Liver (tissue), 8 donors: ENCODE measurements at regions not wholly inside any gene's neighbourhood (a gene's known extent, or its start where the extent isn't known, plus 50 kb on each side); places are given as distances from the start of the nearest gene placed in this dataset.

ENCODE experiments used
- DNase-seq: peaks from one replicate; pipeline ENCODE4 v3.0.0-alpha.2; 2017; ENCODE audit warnings: low spot score
- H3K27ac ChIP-seq, 2 donors: one replicate each; pipeline ENCODE4 v1.7.0; 2013; ENCODE audit warnings: inconsistent platforms in 2 of 2, low read length in 2 of 2, control low read depth in 1 of 2, low read depth in 1 of 2, mild to moderate bottlenecking in 1 of 2
- H3K27me3 ChIP-seq, 4 donors: one replicate each; pipeline versions ENCODE4 v1.6.1 to v1.7.0; 2013; ENCODE audit warnings: low read length in 3 of 4, inconsistent platforms in 1 of 4, mild to moderate bottlenecking in 1 of 4, moderate library complexity in 1 of 4; ENCODE audit not compliant: control insufficient read depth in 4 of 4, insufficient read depth in 4 of 4
- H3K36me3 ChIP-seq, 4 donors: one replicate each; pipeline versions ENCODE4 v1.6.1 to v1.7.0; 2013; ENCODE audit warnings: low read length in 3 of 4, mild to moderate bottlenecking in 3 of 4, low read depth in 1 of 4, moderate library complexity in 1 of 4; ENCODE audit not compliant: control insufficient read depth in 4 of 4, insufficient read depth in 3 of 4
- H3K4me1 ChIP-seq, 4 donors: one replicate each; pipeline versions ENCODE4 v1.6.1 to v1.7.0; 2013; ENCODE audit warnings: low read length in 3 of 4, mild to moderate bottlenecking in 3 of 4, moderate library complexity in 1 of 4; ENCODE audit not compliant: control insufficient read depth in 4 of 4, insufficient read depth in 4 of 4
- H3K4me3 ChIP-seq, 3 donors: one replicate each; pipeline versions ENCODE4 v1.6.1 to v1.7.0; 2013; ENCODE audit warnings: low read length in 3 of 3, control low read depth in 1 of 3, low read depth in 1 of 3, mild to moderate bottlenecking in 1 of 3
- H3K9ac ChIP-seq, 2 donors: one replicate each; pipeline ENCODE4 v1.7.0; 2013; ENCODE audit warnings: low read length in 2 of 2, mild to moderate bottlenecking in 2 of 2, moderate library complexity in 2 of 2, control low read depth in 1 of 2, low read depth in 1 of 2
- H3K9me3 ChIP-seq, 4 donors: one replicate each; pipeline versions ENCODE4 v1.6.1 to v1.7.0; 2013; ENCODE audit warnings: low read length in 3 of 4; ENCODE audit not compliant: control insufficient read depth in 4 of 4
- ATF3 ChIP-seq: IDR thresholded peaks from 2 replicates; pipeline ENCODE4 v1.6.1; 2016; ENCODE audit warnings: antibody characterized with exemption
- EGR1 ChIP-seq, 2 donors: IDR thresholded peaks; 2 replicates each; pipeline ENCODE4 v1.6.1; 2016 to 2018; ENCODE audit warnings: antibody characterized with exemption in 2 of 2, low read depth in 2 of 2
- FOXA1 ChIP-seq: IDR thresholded peaks from 2 replicates; pipeline ENCODE4 v1.6.1; 2016; ENCODE audit warnings: antibody characterized with exemption
- FOXA2 ChIP-seq: IDR thresholded peaks from 2 replicates; pipeline ENCODE4 v1.6.1; 2016; ENCODE audit warnings: antibody characterized with exemption
- GABPA ChIP-seq, 2 donors: IDR thresholded peaks in 1 of 2; conservative IDR thresholded peaks in 1 of 2; 2 replicates each; pipeline ENCODE4 v1.6.1; 2016; ENCODE audit warnings: antibody characterized with exemption in 2 of 2, mild to moderate bottlenecking in 1 of 2, moderate library complexity in 1 of 2
- HNF4A ChIP-seq, 2 donors: conservative IDR thresholded peaks; 2 replicates each; pipeline ENCODE4 v1.6.1; 2016; ENCODE audit warnings: antibody characterized with exemption in 2 of 2, mild to moderate bottlenecking in 2 of 2
- HNF4G ChIP-seq: IDR thresholded peaks from 2 replicates; pipeline ENCODE4 v1.6.1; 2016; ENCODE audit warnings: antibody characterized with exemption
- JUND ChIP-seq, 2 donors: IDR thresholded peaks; 2 replicates each; pipeline ENCODE4 v1.6.1; 2016; ENCODE audit warnings: antibody characterized with exemption in 2 of 2
- NR2F2 ChIP-seq: IDR thresholded peaks from 2 replicates; pipeline ENCODE4 v1.6.1; 2016; ENCODE audit warnings: antibody characterized with exemption
- RAD21 ChIP-seq, 2 donors: IDR thresholded peaks; 2 replicates each; pipeline ENCODE4 v1.6.1; 2016; ENCODE audit warnings: antibody characterized with exemption in 2 of 2, mild to moderate bottlenecking in 2 of 2
- REST ChIP-seq: IDR thresholded peaks from 2 replicates; pipeline ENCODE4 v1.6.1; 2016; ENCODE audit warnings: antibody characterized with exemption, mild to moderate bottlenecking
- RXRA ChIP-seq, 2 donors: IDR thresholded peaks; 2 replicates each; pipeline ENCODE4 v1.6.1; 2017 to 2018; ENCODE audit warnings: antibody characterized with exemption in 2 of 2, mild to moderate bottlenecking in 1 of 2
- SP1 ChIP-seq: IDR thresholded peaks from 2 replicates; pipeline ENCODE4 v1.6.1; 2018; ENCODE audit warnings: antibody characterized with exemption, mild to moderate bottlenecking
- TAF1 ChIP-seq: conservative IDR thresholded peaks from 2 replicates; pipeline ENCODE4 v1.6.1; 2016; ENCODE audit warnings: antibody characterized with exemption, mild to moderate bottlenecking
- YY1 ChIP-seq: IDR thresholded peaks from 2 replicates; pipeline ENCODE4 v1.6.1; 2016; ENCODE audit warnings: antibody characterized with exemption, mild to moderate bottlenecking
- ZBTB33 ChIP-seq: IDR thresholded peaks from 2 replicates; pipeline ENCODE4 v1.6.1; 2016; ENCODE audit warnings: antibody characterized with exemption
- WGBS: extraction: QIAGEN DNeasy Blood & Tissue Kit; methylation state at CpG from one replicate; pipeline ENCODE4 v1.1.7; 2013; 5-methylcytosine and 5-hydroxymethylcytosine counted together
- TF ChIP-seq, protein P1 (sequence below): IDR thresholded peaks from 2 replicates; pipeline ENCODE4 v1.6.1; 2016; ENCODE audit warnings: antibody characterized with exemption
- TF ChIP-seq, protein P2 (sequence below): fragments of 150-350 bp; IDR thresholded peaks from 2 replicates; pipeline ENCODE4 v1.5.1; 2017; ENCODE audit warnings: improper control_type of control experiment, low read depth, low read length; ENCODE audit not compliant: missing input control
- donor health status: healthy.
- donor health status: healthy.
- donor health status: healthy.
- donor health status: healthy.
- donor health status: healthy.

GRCh38 chr9:7403839-7404487, 395.6 kb downstream of the DMAC1 start:
- Histone ChIP-seq H3K4me1 (no peaks in the 10 kb centered on the region), H3K9me3 (no peaks in the 10 kb centered on the region), H3K27ac (no peak overlapping the region), H3K27me3 (no peaks in the 10 kb centered on the region), H3K36me3 (no peaks in the 10 kb centered on the region), H3K9ac (no peak overlapping the region), H3K4me3 (no peak overlapping the region)
- 80% methylated on average over 7 of the region's 7 CpGs for WGBS
- TF ChIP-seq JUND (IDR thresholded peaks at IDR 0.05) (no peak), ZBTB33 (no peak), EGR1 (IDR thresholded peaks at IDR 0.05; ENCODE audit: low read depth in 2 of 2) (no peak), YY1 (no peak), ATF3 (no peak), RXRA (IDR thresholded peaks at IDR 0.05) (no peak), SP1 (no peak)
- TF ChIP-seq, protein P1, sequence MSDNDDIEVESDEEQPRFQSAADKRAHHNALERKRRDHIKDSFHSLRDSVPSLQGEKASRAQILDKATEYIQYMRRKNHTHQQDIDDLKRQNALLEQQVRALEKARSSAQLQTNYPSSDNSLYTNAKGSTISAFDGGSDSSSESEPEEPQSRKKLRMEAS: no peak
- DNase-seq: no peak

GRCh38 chr9:7403028-7403389, 396.6 kb downstream of the DMAC1 start:
- TF ChIP-seq RAD21 (IDR thresholded peaks at IDR 0.05) (no peak), ZBTB33 (no peak), FOXA1 (no peak), HNF4G (no peak), FOXA2 (no peak), NR2F2 (no peak), YY1 (no peak), JUND (IDR thresholded peaks at IDR 0.05) (no peak), HNF4A (conservative IDR thresholded peaks at IDR 0.05) (no peak), SP1 (no peak), GABPA (IDR thresholded peaks at IDR 0.05 in 1 of 2, conservative IDR thresholded peaks at IDR 0.05 in 1 of 2) (no peak), TAF1 (no peak), RXRA (IDR thresholded peaks at IDR 0.05) (no peak), REST (no peak), EGR1 (IDR thresholded peaks at IDR 0.05; ENCODE audit: low read depth in 2 of 2) (no peak), ATF3 (no peak)
- TF ChIP-seq, protein P1: no peak
- TF ChIP-seq, protein P2, sequence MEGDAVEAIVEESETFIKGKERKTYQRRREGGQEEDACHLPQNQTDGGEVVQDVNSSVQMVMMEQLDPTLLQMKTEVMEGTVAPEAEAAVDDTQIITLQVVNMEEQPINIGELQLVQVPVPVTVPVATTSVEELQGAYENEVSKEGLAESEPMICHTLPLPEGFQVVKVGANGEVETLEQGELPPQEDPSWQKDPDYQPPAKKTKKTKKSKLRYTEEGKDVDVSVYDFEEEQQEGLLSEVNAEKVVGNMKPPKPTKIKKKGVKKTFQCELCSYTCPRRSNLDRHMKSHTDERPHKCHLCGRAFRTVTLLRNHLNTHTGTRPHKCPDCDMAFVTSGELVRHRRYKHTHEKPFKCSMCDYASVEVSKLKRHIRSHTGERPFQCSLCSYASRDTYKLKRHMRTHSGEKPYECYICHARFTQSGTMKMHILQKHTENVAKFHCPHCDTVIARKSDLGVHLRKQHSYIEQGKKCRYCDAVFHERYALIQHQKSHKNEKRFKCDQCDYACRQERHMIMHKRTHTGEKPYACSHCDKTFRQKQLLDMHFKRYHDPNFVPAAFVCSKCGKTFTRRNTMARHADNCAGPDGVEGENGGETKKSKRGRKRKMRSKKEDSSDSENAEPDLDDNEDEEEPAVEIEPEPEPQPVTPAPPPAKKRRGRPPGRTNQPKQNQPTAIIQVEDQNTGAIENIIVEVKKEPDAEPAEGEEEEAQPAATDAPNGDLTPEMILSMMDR: no peak
- Histone ChIP-seq H3K9me3 (no peaks in the 10 kb centered on the region), H3K4me1 (no peaks in the 10 kb centered on the region)

More at GRCh38 chr9:7403028-7403389, 396.6 kb downstream of the DMAC1 start:
- no peaks in the 10 kb centered on the region for H3K36me3 ChIP-seq
- H3K27me3 ChIP-seq: no peaks in the 10 kb centered on the region
- no peak overlapping the region for H3K9ac ChIP-seq
- H3K4me3 ChIP-seq: no peak overlapping the region
- DNase-seq: no peak
- no peak overlapping the region for H3K27ac ChIP-seq
